HCT116 (cell line): ENCODE measurements at regions not wholly inside any gene's neighbourhood (a gene's known extent, or its start where the extent isn't known, plus 50 kb on each side); places are given as distances from the start of the nearest gene placed in this dataset.

ENCODE experiments used
- ATAC-seq: fragments of 200-7000 bp; cut with Tn5 transposase; 2 replicates; pipeline ENCODE4 v1.9.1; 2020; ENCODE audit warnings: mild to moderate bottlenecking, moderate library complexity
- BruUV-seq: library from RNA; stranded (reverse); fragments of 400-500 nt; replicated peaks from 2 replicates; lab custom pipeline; 2021; lab: Mats Ljungman, UMichigan
- CTCF ChIA-PET: fragments of 300-600 bp; sonication (Branson Sonifier 250); formaldehyde crosslinking; loops from one replicate; lab custom pipeline; 2021; ENCODE audit warnings: antibody characterized with exemption; lab: Charles Lee
- POLR2A ChIA-PET: fragments of 300-600, 350-600 bp; sonication (Branson Sonifier 250); formaldehyde crosslinking; loops from one replicate; lab custom pipeline; 2021; ENCODE audit warnings: antibody characterized with exemption; lab: Charles Lee
- RAD21 ChIA-PET, 2 experiments: fragments of 300-600 bp; sonication (Branson Sonifier 250); formaldehyde crosslinking; loops; one replicate each; lab custom pipeline; 2023; ENCODE audit warnings: low total read pairs in 2 of 2; ENCODE audit not compliant: uncharacterized antibody in 2 of 2, unreplicated experiment in 2 of 2, low non-redundant PET in 1 of 2; lab: Charles Lee
- DNase-seq: peaks from one replicate; pipeline ENCODE4 v3.0.0-alpha.2; 2010; ENCODE audit warnings: low read depth, low spot score
- H2AFZ ChIP-seq: fragments of 200-600 bp; shearing (Covaris generic), sonication (generic); 2 replicates; pipeline ENCODE4 v1.6.1; 2017; ENCODE audit warnings: low read depth, mixed run types, mixed read lengths, antibody characterized with exemption, low read length; ENCODE audit not compliant: poor library complexity, severe bottlenecking
- H3K27ac ChIP-seq: 2 replicates; pipeline ENCODE4 v1.5.1; 2012; ENCODE audit warnings: low read depth, low read length
- H3K27me3 ChIP-seq: fragments of 200-600 bp; sonication (generic); 2 replicates; pipeline ENCODE4 v1.6.1; 2016; ENCODE audit warnings: mixed run types, low read length, mixed read lengths; ENCODE audit not compliant: insufficient read depth
- H3K36me3 ChIP-seq, 2 experiments: fragments of 200-500 bp in 1 of 2; fragments of 200-600 bp in 1 of 2; sonication (Bioruptor generic) in 1 of 2; sonication (generic) in 1 of 2; 2 replicates each; pipeline versions ENCODE4 v1.5.1 to v1.6.1; 2014 to 2016; ENCODE audit warnings: low read length in 2 of 2, inconsistent platforms in 1 of 2, mixed read lengths in 1 of 2, mixed run types in 1 of 2; ENCODE audit not compliant: insufficient read depth in 2 of 2, control insufficient read depth in 1 of 2
- H3K4me1 ChIP-seq, 2 experiments: fragments of 200-600 bp in 1 of 2; sonication (generic) in 1 of 2; 2 replicates each; pipeline versions ENCODE4 v1.5.1 to v1.6.1; 2012 to 2017; ENCODE audit warnings: low read length in 2 of 2, inconsistent platforms in 1 of 2, mild to moderate bottlenecking in 1 of 2, mixed read lengths in 1 of 2, mixed run types in 1 of 2, moderate library complexity in 1 of 2; ENCODE audit not compliant: insufficient read depth in 2 of 2, control insufficient read depth in 1 of 2
- H3K4me2 ChIP-seq: fragments of 200-600 bp; sonication (generic); 2 replicates; pipeline ENCODE4 v1.6.1; 2017; ENCODE audit warnings: mixed run types, low read length, mixed read lengths
- H3K4me3 ChIP-seq, 2 experiments: fragments of 200-600 bp in 1 of 2; sonication (generic) in 1 of 2; replicated peaks in 1 of 2; 2 replicates each; pipeline ENCODE4 v1.5.1; 2011 to 2016; ENCODE audit warnings: low read length in 2 of 2, control low read depth in 1 of 2, low read depth in 1 of 2, mild to moderate bottlenecking in 1 of 2, mixed read lengths in 1 of 2, mixed run types in 1 of 2
- H3K79me2 ChIP-seq: fragments of 200-600 bp; sonication (generic); 2 replicates; pipeline ENCODE4 v1.6.1; 2017; ENCODE audit warnings: mild to moderate bottlenecking, mixed run types, low read length, moderate library complexity, mixed read lengths; ENCODE audit not compliant: insufficient read depth
- H3K9ac ChIP-seq: fragments of 200-600 bp; sonication (generic); 2 replicates; pipeline ENCODE4 v1.6.1; 2016; ENCODE audit warnings: low read length, mixed read lengths
- H3K9me2 ChIP-seq: fragments of 200-600 bp; sonication (generic), shearing (Covaris generic); 2 replicates; pipeline ENCODE4 v1.6.1; 2017; ENCODE audit warnings: mixed run types, mild to moderate bottlenecking, moderate library complexity; ENCODE audit not compliant: insufficient read depth
- H3K9me3 ChIP-seq, 2 experiments: fragments of 200-500 bp in 1 of 2; fragments of 200-600 bp in 1 of 2; sonication (Bioruptor generic) in 1 of 2; sonication (generic) in 1 of 2; 2 replicates each; pipeline ENCODE4 v1.6.1; 2014 to 2017; ENCODE audit warnings: low read length in 2 of 2, mixed read lengths in 2 of 2, inconsistent platforms in 1 of 2, low read depth in 1 of 2, mild to moderate bottlenecking in 1 of 2, mixed run types in 1 of 2, moderate library complexity in 1 of 2; ENCODE audit not compliant: control insufficient read depth in 1 of 2, insufficient read depth in 1 of 2
- H4K20me1 ChIP-seq: fragments of 200-600 bp; sonication (generic), shearing (Covaris generic); 2 replicates; pipeline ENCODE4 v1.6.1; 2017; ENCODE audit warnings: mixed run types, mild to moderate bottlenecking, moderate library complexity; ENCODE audit not compliant: insufficient read depth
- CBX3 ChIP-seq: IDR thresholded peaks from 2 replicates; pipeline ENCODE4 v1.6.1; 2012; ENCODE audit warnings: low read depth
- CEBPB ChIP-seq: IDR thresholded peaks from 2 replicates; pipeline ENCODE4 v1.6.1; 2012; ENCODE audit warnings: low read depth
- CTCF ChIP-seq, 3 experiments: fragments of 200-600 bp in 1 of 3; sonication (generic) in 1 of 3; IDR thresholded peaks in 2 of 3; conservative IDR thresholded peaks in 1 of 3; 2 replicates each; pipeline ENCODE4 v1.5.1; 2012 to 2017; ENCODE audit warnings: low read depth in 2 of 3, low read length in 2 of 3, antibody characterized with exemption in 1 of 3, borderline replicate concordance in 1 of 3, control low read depth in 1 of 3, mild to moderate bottlenecking in 1 of 3, mixed read lengths in 1 of 3, mixed run types in 1 of 3, moderate library complexity in 1 of 3; ENCODE audit not compliant: insufficient read depth in 1 of 3
- EGR1 ChIP-seq: IDR thresholded peaks from 2 replicates; pipeline ENCODE4 v1.6.1; 2012; ENCODE audit warnings: low read depth
- ELF1 ChIP-seq: IDR thresholded peaks from 2 replicates; pipeline ENCODE4 v1.6.1; 2012; ENCODE audit warnings: low read depth, borderline replicate concordance
- EZH2 ChIP-seq: fragments of 200-600 bp; sonication (generic); IDR thresholded peaks from 2 replicates; pipeline ENCODE4 v1.6.1; 2017; ENCODE audit warnings: antibody characterized with exemption, mixed run types
- EZH2phosphoT487 ChIP-seq: fragments of 200-600 bp; IDR thresholded peaks from 2 replicates; pipeline ENCODE4 v1.6.1; 2018; ENCODE audit warnings: antibody characterized with exemption, borderline replicate concordance
- FOSL1 ChIP-seq: IDR thresholded peaks from 2 replicates; pipeline ENCODE4 v1.6.1; 2012; ENCODE audit warnings: low read depth
- MAX ChIP-seq: IDR thresholded peaks from 2 replicates; pipeline ENCODE4 v1.6.1; 2012
- POLR2A ChIP-seq: IDR thresholded peaks from 2 replicates; pipeline ENCODE4 v1.7.0; 2011; ENCODE audit warnings: borderline replicate concordance; ENCODE audit not compliant: insufficient read depth, insufficient read length; ENCODE audit errors: extremely low read depth
- RAD21 ChIP-seq: IDR thresholded peaks from 2 replicates; pipeline ENCODE4 v1.6.1; 2012; ENCODE audit warnings: low read depth, mild to moderate bottlenecking
- SIN3A ChIP-seq: IDR thresholded peaks from 2 replicates; pipeline ENCODE4 v1.6.1; 2012; ENCODE audit warnings: low read depth
- SP1 ChIP-seq: IDR thresholded peaks from 2 replicates; pipeline ENCODE4 v1.6.1; 2012; ENCODE audit warnings: low read depth
- SRF ChIP-seq: IDR thresholded peaks from 2 replicates; pipeline ENCODE4 v1.6.1; 2012; ENCODE audit warnings: low read depth
- intact Hi-C: fragments of 100-400 bp; cut with micrococcal nuclease; formaldehyde crosslinking; loops from 2 replicates; pipeline ENCODE4 v1.10.0; 2022

GRCh38 chr20:39152742-39153141 is 190.6 kb downstream of the DHX35 start (continued):
- TF ChIP-seq SRF = no peak
- TF ChIP-seq SIN3A = no peak
- TF ChIP-seq MAX = no peak
- no peak for TF ChIP-seq POLR2A
- TF ChIP-seq CTCF (IDR thresholded peaks at IDR 0.05 in 2 of 3, conservative IDR thresholded peaks at IDR 0.05 in 1 of 3; ENCODE audit: borderline replicate concordance in 1 of 3, insufficient read depth in 1 of 3, low read depth in 2 of 3, low read length in 2 of 3) = no peak
- TF ChIP-seq EZH2 = no peak
- TF ChIP-seq EGR1 = no peak

GRCh38 chr20:39152126-39152525 is 190.0 kb downstream of the DHX35 start:
- intact Hi-C loops = no loop called here
- H3K27ac ChIP-seq = no peak overlapping the region
- POLR2A ChIA-PET = no interaction called here
- no peak overlapping the region for H3K4me2 ChIP-seq
- H2AFZ ChIP-seq = no peak overlapping the region
- no peaks in the 10 kb centered on the region for H3K36me3 ChIP-seq
- no TSS peak for BruUV-seq
- no peaks in the 10 kb centered on the region for H4K20me1 ChIP-seq
- H3K9me3 ChIP-seq = no peaks in the 10 kb centered on the region
- RAD21 ChIA-PET = no interaction called here
- no peak for DNase-seq
- H3K27me3 ChIP-seq = peaks cover 77% of the 10 kb centered on the region
- no peaks in the 10 kb centered on the region for H3K9me2 ChIP-seq
- H3K79me2 ChIP-seq = no peaks in the 10 kb centered on the region
- no peak overlapping the region for H3K9ac ChIP-seq
- no peak overlapping the region for H3K4me3 ChIP-seq
- H3K4me1 ChIP-seq = no peaks in the 10 kb centered on the region
- CTCF ChIA-PET = no interaction called here
- ATAC-seq = no peak
- TF ChIP-seq EZH2phosphoT487 (no peak), ELF1 (no peak), SP1 (no peak), RAD21 (no peak), FOSL1 (no peak), CBX3 (no peak), CEBPB (no peak)
